ENCODE measurements at regions not wholly inside any gene's neighbourhood (a gene's known extent, or its start where the extent isn't known, plus 50 kb on each side); places are given as distances from the start of the nearest gene placed in this dataset.

GRCh38 chr5:100446879-100447430, 88.2 kb upstream of the FAM174A start:
- TF ChIP-seq POLR2A (IDR thresholded peaks at IDR 0.05) (no peak), POLR2AphosphoS5 (IDR thresholded peaks at IDR 0.05) (no peak), EP300 (IDR thresholded peaks at IDR 0.05) (no peak)
- TF ChIP-seq, protein P1, sequence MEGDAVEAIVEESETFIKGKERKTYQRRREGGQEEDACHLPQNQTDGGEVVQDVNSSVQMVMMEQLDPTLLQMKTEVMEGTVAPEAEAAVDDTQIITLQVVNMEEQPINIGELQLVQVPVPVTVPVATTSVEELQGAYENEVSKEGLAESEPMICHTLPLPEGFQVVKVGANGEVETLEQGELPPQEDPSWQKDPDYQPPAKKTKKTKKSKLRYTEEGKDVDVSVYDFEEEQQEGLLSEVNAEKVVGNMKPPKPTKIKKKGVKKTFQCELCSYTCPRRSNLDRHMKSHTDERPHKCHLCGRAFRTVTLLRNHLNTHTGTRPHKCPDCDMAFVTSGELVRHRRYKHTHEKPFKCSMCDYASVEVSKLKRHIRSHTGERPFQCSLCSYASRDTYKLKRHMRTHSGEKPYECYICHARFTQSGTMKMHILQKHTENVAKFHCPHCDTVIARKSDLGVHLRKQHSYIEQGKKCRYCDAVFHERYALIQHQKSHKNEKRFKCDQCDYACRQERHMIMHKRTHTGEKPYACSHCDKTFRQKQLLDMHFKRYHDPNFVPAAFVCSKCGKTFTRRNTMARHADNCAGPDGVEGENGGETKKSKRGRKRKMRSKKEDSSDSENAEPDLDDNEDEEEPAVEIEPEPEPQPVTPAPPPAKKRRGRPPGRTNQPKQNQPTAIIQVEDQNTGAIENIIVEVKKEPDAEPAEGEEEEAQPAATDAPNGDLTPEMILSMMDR (IDR thresholded peaks at IDR 0.05): no peak
